ENCODE measurements at regions not wholly inside any gene's neighbourhood (a gene's known extent, or its start where the extent isn't known, plus 50 kb on each side); places are given as distances from the start of the nearest gene placed in this dataset.
A peak's percentile ranks its signal among the peaks of the same experiment; 100 is the strongest.
"Not testable (repeated sequence)": the region's sequence is repeated elsewhere in the genome, so short reads cannot be mapped to it uniquely, and the experiment has no call there.

DNA sequence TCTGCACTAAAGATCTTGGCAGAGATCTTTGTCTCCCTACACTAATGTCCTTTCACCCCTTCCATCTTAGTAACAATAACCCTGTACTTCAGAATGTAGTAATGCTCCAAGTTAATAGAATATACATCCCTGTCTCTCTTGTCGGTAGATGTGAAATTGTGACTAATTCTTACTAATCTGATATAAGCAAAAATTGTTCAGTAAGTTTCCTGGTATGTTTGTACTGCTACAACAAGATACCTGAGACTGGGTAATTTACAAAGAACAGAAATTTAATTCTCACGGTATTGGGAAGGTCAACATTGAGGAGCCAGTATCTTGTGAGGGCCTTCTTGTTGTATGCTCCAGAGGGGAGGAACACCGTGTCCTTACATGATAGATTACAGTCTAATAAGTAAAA, 1686.6 kb upstream of the CDH9 start:
- no peak for DNase-seq

DNA sequence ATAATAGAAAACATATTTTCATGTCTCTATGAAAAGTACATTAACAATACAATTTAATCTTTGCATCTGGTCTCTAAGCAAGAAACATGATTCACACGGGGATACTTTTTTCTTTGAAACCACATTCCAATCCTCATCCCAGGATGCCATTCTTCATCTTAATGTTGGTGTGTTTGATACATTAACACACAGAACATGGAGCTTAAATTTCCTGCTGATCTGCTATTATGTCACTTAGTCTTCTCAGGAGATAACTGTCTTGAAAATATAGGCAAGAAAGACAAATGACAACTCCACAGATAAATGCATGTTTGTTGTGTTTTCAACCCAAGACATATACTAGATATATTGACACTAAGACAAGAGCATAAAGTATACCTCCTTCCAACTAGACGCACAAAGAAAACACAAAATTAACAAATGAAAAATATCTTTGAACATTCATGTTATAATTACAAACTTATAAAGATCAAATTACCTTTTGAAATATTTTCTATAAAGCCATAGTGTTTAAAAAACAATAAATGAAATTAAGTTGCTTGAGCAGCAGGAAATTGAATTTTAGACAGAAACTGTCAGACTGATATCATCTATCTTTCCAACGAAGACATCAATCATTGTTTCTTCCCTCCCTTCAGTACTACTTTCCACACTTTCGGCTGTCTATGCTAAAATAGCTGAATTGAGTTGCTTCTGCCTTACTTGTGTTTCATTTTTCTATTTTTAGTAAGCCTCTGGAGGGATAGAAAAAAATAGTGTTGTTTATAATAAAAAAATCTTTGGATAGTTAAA, 1676.7 kb upstream of the CDH9 start:
- DNase-seq, result no peak

- no peak for DNase-seq
Observed at GRCh38 chr5:28710360-28710759, 1672.0 kb upstream of the CDH9 start.

DNA sequence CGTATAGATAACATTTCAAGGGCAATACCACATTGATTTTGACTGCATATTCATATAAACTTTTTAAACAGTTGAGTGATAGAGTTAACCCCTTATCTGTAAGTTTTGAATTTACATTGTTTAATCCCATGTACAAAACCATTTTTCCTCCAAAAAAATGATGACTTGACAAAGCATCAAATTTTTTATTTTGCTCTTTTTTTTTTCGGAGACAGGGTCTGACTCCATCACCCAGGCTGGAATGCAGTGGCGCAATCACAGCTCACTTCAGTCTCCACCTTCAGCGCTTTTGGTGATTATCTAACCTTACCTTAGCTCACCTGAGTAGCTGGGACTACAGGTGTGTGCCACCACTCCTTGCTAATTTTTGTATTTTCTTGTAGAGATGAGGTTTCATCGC, 1670.1 kb upstream of the CDH9 start:
- DNase-seq, result no peak

- no peak for DNase-seq
Observed at GRCh38 chr5:28707706-28708105, 1669.3 kb upstream of the CDH9 start.

DNA sequence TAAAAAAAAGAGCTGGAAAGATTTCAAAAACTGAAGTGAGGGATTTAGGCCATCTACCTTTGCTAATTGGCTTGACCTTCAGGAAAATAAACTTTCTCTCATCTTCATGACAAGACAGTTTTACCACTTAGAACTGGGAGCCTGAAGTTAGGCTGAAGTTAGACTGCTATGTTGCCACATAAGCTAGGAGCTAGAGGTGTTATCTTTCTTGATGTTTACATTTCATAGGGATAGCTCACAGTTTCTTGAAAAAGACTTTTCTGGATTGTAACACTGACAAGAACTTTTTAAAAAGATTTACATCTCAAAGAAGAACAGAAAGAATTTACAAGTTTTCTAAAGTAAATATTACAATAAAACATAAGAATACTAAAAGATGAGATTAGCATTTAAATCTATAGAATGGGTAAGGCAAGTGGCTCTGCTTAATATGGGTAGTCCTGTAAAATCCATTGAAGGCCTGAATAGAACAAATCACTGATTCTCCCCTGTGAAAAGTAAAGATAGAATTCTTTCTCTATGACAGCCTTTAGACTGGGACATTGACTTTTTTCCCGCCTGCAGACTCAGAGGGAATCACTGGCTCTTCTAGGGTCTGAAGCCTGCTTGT, 1665.4 kb upstream of the CDH9 start:
- peak; percentile 67 for DNase-seq

GRCh38 chr5:28691526-28691925, 1653.1 kb upstream of the CDH9 start:
- no peak for DNase-seq

DNA sequence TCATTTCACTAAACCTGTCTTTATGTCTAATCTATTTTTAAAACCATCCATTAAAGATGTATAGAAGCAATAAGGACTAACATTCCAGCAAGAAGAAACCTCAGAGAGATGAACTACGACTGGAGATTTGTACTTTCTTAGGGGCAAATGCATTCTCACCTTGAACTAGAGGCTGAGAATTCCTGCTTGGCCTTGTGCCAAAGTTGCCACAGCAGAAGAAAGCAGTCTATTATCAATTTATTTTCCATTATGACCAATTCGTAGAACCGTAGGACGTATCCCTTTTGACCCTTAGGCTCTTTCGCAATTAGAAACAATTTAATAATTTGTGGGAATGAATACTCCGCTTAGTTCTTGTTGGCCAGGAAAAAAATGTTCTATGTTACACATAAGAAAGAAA, 1647.4 kb upstream of the CDH9 start:
- no peak for DNase-seq

DNA sequence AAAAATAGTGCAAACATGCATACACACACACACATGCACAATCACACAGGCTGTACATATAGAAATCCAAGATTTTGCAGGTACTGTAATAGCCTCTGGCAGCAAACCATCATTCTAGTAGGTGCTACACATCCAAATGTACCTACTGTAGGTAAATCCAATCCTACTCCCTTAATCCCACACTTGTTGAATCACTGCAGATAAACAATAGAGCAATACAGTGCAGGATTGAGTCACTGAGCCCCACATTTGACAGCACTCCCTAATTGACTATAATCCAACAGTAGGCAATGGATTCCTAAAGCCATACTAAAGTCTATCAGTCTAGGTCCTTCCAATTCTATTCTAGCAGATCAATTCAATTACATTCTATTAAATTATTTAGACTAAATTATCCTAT, 1640.5 kb upstream of the CDH9 start:
- DNase-seq, result no peak

DNA sequence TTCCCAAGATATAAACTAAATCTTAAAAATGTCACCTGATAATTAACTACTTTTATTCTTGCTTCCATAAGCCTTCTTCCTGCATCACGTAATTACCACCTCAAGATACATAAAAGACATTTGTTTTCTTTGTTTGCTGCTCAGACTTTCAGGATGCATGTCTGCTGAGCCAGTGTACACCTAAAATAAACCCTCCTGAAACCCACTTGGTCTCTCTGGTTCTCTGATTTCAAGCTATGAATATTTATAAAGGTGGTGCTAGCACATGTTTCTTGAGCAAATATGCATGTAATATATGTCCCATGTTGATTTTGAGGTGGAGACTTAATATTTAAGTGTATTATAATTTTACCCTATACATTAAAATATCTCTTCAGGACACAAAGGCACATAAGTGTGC, 1627.7 kb upstream of the CDH9 start:
- no peak for DNase-seq

DNA sequence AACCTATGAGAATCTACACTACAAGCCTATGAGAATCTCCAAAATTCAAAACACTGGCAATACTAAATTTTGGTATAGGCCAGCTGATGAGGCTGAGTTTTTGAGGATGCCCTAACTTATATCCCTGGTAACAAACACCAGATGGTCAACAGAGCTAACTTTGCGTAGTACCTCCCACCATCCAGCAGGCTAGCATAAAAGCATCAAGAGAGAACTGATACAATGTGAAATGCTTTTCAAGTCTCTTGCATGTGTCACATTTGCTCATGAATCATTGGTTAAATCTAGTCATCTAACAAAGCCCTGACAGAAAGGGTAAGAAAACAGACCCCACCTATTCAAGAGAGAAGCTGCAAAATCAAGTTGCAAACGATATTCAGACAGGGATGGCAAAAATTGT, 1609.7 kb upstream of the CDH9 start:
- DNase-seq, result no peak

DNA sequence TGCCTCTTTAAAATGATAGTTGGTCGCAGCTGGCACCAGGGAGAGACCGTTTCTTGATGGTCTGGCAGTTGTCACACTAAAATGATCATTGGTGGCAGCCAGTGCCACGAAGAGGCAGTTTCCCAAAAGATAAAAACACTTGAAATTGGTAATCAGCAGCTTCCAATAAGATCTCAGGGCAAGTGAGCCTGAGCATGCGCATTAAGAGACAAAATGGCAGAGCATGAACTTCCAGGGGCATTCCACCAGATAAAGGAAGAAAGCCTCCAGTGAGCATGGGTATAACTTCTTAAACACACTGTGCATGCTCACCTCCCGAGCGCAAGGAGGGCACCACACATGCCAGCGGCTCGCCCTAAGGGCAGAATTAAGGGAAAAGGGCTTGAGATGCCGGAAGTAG, 1594.2 kb upstream of the CDH9 start:
- no peak for DNase-seq

- no peak for DNase-seq
Observed at GRCh38 chr5:28603869-28604268, 1565.5 kb upstream of the CDH9 start.

- no peak for DNase-seq
Observed at GRCh38 chr5:28602429-28602828, 1564.0 kb upstream of the CDH9 start.

- not testable (repeated sequence) for DNase-seq
Observed at GRCh38 chr5:28596707-28597106, 1558.3 kb upstream of the CDH9 start.

- no peak for DNase-seq
Observed at GRCh38 chr5:28580616-28581015, 1542.2 kb upstream of the CDH9 start.

GRCh38 chr5:28576022-28576421, 1537.6 kb upstream of the CDH9 start:
- DNase-seq, result no peak

DNA sequence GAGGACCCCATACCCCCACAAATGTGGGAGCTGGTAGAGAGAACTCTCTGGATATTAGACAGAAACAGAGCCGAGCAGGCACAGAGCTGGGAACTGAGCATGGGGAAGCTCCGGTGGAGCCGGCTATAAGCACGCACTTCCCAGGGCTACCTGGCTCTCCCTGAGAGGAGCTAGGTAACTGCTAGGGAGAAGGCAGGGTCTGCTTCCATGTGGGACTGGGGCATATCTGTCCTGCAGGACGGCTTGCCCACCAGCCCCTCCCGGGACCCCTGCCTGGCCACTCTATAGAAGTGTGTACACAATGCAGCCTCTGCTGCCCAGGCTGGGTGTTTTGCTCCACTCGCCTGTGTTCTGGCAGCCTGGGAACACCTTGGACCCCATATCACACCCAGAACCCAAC, 1537.0 kb upstream of the CDH9 start:
- no peak for DNase-seq

GRCh38 chr5:28574606-28575005, 1536.2 kb upstream of the CDH9 start:
- no peak for DNase-seq

DNA sequence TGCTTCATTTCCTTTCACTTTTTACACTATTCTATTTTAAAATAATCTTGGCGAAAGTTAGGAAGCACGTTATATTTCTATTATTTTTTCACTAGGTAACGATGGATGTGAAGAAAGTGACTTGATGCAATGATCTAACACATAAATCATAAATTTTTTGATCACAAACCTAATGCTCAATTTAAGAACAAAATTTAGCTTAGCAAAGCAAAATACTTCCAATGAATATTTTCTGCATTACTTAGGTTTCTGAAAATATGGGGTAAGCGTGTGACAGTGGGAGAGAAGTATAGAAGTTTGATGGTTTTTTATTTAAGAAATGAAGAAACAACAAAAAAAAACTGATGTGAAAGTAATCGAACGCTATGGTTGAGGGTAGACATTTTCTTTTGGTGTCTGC, 1528.7 kb upstream of the CDH9 start:
- no peak for DNase-seq

- no peak for DNase-seq
Observed at GRCh38 chr5:28561522-28561921, 1523.1 kb upstream of the CDH9 start.

DNA sequence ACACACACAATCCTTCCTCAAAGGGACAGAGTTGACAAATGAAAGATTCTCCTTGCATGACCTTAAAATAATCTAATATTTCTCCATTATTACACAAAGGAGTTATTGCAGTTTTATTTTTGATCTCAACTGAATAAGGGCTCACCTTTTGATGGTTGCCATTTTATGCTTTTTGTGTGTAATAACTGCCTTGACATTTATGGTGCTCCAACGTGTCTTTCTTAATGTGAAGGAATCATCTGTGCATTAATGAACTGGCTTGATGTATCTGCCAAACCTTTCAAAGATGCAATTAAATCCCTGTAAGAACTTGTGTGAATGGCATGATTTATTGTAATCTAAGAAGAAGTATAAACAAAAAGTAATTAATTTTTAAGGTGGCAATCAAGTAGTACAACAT, 1519.8 kb upstream of the CDH9 start:
- DNase-seq, result no peak

- no peak for DNase-seq
Observed at GRCh38 chr5:28557114-28557513, 1518.7 kb upstream of the CDH9 start.

DNA sequence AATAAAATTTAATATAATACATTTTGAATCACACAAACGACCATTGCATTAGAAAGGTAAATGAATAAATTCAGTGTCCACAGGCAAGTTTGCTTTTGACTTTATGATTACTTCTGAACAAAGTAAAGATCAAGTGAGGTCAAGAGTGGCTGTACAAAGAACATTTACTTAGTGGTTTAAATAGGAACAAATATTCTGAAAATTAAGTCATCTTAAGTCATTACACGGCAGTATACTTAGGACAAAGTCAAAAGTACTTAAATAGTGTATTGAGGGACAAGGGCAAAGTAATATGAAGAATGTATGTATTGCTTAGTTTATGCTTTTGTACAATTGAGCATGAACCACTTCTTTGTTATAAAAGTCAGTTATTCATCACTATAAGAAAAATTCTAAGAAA, 1511.2 kb upstream of the CDH9 start:
- no peak for DNase-seq

DNA sequence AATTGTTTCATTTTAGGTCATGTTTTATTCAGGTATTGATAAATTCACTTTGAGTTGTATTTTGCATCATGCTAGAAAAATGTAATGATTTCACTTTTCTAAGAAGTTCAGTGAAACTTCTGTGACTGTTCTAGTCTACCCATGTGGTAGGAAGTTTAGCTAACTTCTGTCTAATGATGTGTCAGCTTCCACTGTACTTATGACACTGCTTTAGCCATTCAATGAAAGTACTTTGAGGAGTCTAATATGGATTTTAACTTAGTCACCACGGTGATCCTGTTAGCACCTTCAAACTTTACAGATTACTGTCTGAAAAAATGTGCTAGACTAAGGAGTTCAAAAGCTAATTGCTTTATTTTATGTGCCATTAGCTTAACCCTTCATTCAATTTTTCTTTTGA, 1510.5 kb upstream of the CDH9 start:
- DNase-seq, result no peak
